HG03066 (cell line): ENCODE measurements at regions not wholly inside any gene's neighbourhood (a gene's known extent, or its start where the extent isn't known, plus 50 kb on each side); places are given as distances from the start of the nearest gene placed in this dataset.
"Not testable (repeated sequence)": the region's sequence is repeated elsewhere in the genome, so short reads cannot be mapped to it uniquely, and the experiment has no call there.

Experiments used
- ATAC-seq: cut with Tn5 transposase; IDR thresholded peaks from one replicate; pipeline ENCODE4 v1.9.1; 2021; ENCODE audit warnings: low read depth; ENCODE audit not compliant: unreplicated experiment

DNA sequence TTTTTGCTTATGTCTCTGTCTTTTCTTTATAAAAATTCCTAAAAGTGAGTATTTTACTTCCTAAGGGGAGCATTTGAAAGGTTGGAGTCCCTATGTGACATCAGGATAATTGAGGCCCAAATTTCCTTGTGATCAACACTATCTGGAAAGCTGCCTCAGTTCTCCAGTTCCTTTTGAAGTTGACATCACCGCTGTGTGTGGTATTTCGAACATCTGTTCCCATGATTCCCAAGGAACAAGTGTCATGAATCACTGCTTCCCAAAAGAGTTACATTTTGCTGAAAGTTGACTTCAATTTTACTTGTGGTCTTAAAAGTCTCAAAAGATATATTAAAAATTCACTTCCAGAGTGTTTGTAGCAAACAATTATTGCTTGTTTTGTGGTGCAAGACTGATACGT, 452.1 kb upstream of the RGMB start:
- ATAC-seq: no peak

- ATAC-seq: not testable (repeated sequence)
Observed at GRCh38 chr5:98325187-98325586, 448.3 kb upstream of the RGMB start.

DNA sequence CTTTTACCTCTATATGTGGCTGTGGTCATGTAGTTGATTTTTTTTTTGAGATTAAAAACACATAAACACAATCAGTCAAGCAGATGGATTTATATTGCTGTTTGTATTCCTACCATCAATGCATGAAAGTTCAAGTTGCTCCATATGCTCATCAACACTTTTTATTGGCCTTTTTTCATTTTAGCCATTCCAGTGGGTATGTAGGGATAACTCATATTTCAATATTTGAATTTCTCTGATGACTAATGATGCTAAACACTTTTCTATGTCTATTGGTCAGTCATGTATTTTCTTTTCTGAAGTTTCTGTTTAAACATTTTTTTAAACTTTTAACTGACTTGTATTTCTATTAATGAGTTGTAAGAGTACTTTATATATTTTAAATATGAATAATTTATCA, 445.4 kb upstream of the RGMB start:
- no peak for ATAC-seq

DNA sequence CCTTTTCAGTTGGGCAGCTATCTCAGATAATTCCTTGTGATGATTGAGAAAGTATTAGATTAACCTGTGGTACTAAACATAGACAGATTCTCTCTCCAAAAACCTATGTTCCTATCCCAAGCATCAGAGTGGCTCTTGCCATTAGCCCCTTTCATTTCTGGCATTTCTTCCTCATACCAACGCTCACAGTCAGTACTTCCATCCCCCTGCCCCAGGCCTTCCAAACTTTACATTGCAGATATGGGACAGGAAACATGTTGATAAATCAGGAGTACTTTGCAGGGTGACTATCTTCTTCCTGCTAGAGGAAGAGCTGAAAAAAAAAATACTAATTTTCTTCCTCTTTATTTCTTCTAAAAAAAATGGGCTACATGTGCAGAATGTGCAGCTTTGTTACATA, 442.6 kb upstream of the RGMB start:
- no peak for ATAC-seq

DNA sequence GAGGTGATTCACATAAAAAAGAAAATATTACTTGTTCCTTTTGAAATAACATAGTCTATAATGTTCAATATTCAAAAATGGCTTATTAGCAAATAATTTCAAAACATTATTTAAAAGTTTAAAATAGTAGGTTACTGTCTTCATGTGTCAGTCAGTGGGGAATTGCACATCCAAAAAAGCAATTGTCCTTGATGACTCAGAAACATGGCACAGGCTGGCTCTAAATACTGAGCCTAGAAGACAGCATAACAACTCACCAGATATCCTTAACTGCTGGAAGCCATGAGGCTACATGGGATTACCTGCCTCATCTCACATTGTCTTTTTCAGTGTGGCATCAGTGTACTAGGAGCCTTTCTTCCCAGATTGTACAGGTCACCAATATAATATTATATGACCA, 439.5 kb upstream of the RGMB start:
- ATAC-seq: no peak

DNA sequence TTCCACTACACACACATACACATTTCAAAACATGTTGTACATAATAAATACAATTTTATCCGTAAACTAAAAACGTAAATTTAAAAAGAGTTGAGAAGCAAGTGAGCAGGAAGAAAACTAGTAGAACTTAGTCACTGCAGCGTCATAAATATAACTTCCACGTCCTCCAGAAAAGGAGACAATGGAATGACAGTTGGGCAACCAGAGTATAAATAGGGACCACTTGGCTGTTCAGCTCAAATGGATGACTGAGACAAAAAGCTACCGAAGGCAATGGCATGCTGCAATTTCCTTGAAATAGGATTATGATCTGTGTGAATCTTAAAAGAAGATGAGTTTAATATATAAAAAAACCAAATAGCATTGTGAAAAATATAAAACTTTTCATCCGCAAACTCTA, 438.5 kb upstream of the RGMB start:
- no peak for ATAC-seq

- no peak for ATAC-seq
Observed at GRCh38 chr5:98339141-98339848, 434.2 kb upstream of the RGMB start.

DNA sequence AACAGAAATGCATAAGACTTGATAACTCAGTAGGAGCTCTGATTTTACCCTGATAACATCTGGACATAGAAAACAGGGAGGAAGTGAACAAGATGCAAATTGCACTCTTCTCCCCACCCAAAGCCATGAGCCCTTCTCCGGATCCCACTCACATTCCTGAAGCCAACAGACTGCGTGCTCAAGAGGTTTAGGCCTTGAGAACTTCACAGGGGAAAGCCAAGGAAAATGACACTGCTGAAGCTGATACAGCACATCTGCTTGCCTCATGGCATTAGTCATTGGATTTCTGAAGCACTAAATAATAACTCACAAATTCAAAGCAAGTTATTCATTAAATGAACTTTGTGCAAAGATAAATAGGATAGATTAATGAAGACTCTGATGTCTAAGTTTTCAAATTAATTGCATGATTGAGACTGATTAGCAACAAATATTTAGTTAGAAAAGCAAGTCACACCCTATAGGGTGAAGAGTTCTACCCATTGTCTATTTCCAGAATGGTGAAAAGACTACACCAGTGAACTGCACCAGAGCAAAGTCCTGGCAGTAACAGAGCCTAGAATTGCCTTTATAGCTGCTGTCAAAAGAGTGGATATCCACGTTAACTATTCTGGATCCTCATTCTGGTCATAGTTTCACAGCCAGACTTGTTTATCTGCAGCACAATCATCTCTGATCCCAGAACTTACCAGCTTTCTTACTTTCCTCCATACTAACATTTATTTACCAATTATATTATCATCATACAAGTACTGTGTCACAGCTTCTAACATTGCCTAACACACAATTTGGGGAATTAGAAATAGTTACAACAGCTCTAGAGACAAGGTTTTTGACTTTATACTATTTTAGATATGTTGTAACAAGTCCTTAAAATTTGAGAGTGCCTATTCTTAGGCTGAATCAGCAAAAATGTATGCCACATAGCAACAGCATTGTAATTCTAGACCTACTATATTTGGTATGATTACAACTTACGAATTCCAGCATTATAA, 432.1 kb upstream of the RGMB start:
- no peak for ATAC-seq

GRCh38 chr5:98342958-98343660, 430.4 kb upstream of the RGMB start:
- ATAC-seq: not testable (repeated sequence)

DNA sequence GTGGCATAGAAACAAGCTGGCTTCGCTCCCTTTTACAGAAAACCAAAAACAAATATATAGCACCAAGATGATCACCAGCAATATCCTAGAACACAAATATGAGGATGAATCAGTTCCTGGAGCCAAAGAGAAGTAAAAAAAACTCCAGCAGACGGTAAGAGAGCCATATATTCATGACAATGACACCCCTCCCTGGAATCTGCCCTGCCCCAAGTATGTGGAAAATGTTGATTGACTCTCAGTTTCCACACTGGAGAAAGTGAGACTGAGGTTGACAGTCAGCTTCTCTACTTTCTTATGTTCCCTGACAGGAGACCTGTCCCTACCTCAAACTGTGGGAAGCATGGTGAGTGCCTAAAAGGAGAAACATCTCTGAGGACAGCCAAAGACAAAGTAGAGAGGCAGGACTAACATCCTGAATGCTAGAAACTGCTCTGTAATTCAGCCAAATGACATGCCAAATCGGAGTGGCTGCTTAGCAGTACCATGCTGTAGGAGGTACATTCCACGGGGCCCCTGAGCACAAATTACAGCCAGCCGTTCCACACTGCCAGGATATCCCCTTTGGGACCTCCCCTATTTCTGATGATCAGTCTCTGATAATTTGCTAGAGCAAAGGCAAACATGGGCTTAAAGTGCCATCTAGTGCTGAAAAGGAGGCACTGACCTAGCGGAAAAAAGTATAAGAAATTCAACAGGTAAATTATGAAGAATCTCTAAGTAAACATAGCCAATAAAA, 424.0 kb upstream of the RGMB start:
- no peak for ATAC-seq

- no peak for ATAC-seq
Observed at GRCh38 chr5:98349990-98350365, 423.5 kb upstream of the RGMB start.

- no peak for ATAC-seq
Observed at GRCh38 chr5:98354922-98355321, 418.5 kb upstream of the RGMB start.

DNA sequence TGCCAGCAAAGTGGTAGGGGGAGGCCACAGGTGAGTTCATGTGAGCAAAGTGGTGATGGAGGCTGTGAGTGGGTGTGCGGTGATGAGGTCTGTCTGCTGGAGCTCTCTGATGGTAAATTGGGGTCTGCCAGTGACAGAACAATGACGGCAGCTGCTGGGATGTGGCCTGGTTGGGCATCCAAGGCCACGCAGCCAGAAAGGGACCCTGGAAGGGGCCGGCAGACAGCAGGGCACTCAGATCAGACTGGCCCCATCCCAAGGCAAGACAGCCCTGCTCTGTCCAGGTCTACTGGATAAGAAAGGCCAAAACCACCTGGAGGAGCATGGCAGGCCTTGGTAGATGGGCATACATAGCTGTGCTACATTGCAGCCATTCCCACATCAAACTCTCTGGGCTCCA, 412.9 kb upstream of the RGMB start:
- ATAC-seq: no peak

GRCh38 chr5:98363157-98363556, 410.3 kb upstream of the RGMB start:
- no peak for ATAC-seq

GRCh38 chr5:98364549-98364948, 408.9 kb upstream of the RGMB start:
- no peak for ATAC-seq

- no peak for ATAC-seq
Observed at GRCh38 chr5:98365126-98365525, 408.3 kb upstream of the RGMB start.

DNA sequence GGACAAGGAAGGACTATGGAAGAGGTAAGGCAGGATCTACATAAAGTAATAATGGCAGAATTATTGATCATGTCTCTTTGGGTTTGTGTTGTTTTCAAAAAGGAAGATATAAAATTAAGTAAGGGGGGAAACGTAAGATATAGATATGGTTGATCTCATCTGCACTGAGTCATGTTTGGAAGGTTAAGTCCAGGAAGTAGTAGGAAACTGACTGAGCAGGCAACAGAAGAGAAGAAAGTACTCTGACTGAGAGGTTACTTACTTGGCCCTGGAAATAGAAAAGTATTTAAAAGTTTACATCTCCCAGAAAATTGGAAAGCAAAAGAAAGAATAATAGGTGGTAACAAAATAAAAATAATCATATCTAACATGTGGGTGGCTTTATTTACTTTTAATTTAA, 405.3 kb upstream of the RGMB start:
- ATAC-seq: no peak

- no peak for ATAC-seq
Observed at GRCh38 chr5:98372351-98372750, 401.1 kb upstream of the RGMB start.

DNA sequence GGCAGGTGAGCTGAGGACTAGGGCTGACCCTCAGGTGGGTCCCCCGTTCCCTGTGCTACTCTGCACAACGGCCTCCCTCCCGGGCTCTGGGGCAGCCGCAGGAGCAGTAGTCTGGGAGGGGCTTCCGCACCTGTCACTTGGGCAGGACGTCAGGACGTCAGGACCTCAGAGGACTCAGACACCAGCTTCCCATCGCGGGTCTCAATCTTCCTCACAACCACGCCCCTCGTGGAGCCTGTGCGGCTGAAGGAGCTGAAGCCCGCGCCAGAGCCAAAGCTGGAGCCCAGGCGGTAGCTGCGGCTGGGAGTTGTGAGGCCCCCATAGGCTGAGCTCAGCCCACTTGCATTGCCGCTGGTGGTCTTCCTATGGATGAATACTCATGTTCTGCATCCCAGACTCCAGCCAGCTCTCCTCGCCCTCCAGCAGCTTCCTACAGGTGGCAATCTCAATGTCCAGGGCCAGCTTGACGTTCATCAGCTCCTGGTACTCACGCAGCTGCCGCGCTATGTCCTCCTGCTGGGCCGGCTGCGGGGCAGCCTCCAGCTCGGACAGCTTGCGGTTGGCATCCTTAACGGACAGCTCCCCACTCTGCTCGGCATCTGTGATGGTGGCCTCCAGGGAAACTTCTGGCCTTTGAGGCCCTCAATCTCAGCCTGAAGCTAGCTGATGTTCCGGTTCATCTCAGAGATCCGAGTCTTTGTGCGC, 381.4 kb upstream of the RGMB start:
- ATAC-seq: no peak

GRCh38 chr5:98393205-98393604, 380.3 kb upstream of the RGMB start:
- ATAC-seq: not testable (repeated sequence)
